ENCODE measurements at regions not wholly inside any gene's neighbourhood (a gene's known extent, or its start where the extent isn't known, plus 50 kb on each side); places are given as distances from the start of the nearest gene placed in this dataset.
"Not testable (repeated sequence)": the region's sequence is repeated elsewhere in the genome, so short reads cannot be mapped to it uniquely, and the experiment has no call there.

DNA sequence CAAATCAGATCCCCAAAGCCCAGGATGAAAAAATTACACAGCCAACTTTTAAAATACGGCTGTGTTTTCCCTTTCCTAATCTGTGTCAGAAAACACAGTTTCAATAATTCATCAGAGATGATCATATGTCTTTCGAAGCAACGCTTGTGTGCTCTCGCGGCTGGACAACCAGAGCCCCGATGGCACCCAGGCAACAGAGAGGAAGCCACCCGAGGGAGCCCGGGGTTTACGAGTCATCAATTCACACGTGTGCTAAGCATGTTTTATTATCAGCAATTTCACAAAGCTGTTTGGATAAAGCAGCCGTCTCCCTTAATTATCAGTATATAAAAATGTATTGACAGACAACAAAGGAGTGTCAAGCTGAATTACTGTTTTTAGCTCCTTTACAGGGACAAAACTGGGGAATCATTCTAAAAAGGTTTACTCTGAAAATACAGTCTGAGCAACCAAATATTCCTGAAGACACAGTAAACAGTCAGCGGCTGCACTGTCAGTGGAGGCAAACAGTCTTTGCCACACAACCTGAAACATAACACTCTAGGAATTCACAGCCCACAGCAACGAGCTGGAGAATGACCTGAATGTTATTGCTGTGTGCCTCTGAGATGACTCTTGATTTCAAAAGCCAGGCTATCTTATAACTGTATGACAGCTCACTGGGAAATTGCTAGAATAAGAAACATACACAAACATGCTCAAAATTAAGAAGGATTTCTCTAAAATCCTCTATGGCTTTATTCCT, 201.0 kb downstream of the SIPA1L2 start:
- Histone ChIP-seq H3K36me3 (ENCODE audit: insufficient read depth, low read length) (no peaks in the 10 kb centered on the region), H3K4me1 (ENCODE audit: insufficient read depth, low read length) (no peaks in the 10 kb centered on the region), H3K9ac (ENCODE audit: low read depth, low read length) (no peak overlapping the region), H3K9me3 (ENCODE audit: control insufficient read depth, insufficient read depth, low read length) (no peaks in the 10 kb centered on the region)

DNA sequence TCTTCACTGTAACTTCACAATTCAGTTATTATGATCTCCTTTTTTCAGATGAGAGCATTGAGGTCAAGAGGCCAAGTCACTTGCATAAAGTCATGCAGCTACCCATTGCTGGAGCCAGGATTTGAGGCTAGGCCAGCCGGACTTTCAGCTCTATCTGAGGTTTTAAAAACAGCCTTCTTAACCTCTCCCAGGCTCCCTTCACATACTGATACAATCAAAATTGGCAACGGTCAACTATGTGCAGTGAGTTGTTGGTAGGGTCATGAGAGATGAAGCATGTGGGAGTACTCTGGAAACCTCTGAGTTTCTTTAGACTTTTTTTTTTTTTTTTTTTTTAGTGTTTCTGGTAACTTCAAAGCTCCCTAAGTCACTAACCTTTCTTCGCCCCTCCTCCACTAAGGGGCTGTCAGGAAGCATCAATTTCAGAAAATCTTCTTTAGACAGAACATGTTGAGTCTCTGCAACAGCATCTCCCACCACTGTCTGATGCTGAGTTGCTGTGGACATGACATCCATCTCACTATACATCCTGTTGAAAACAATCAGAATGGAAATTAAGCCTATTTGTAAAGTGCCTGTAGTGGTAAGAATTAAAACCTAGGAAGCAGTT, 201.8 kb downstream of the SIPA1L2 start:
- Histone ChIP-seq H3K4me1 (ENCODE audit: insufficient read depth, low read length) (no peaks in the 10 kb centered on the region), H3K36me3 (ENCODE audit: insufficient read depth, low read length) (no peaks in the 10 kb centered on the region), H3K9ac (ENCODE audit: low read depth, low read length) (no peak overlapping the region), H3K9me3 (ENCODE audit: control insufficient read depth, insufficient read depth, low read length) (no peaks in the 10 kb centered on the region)

- no peak overlapping the region for H3K9ac ChIP-seq (ENCODE audit: low read depth, low read length)
- H3K9me3 ChIP-seq (ENCODE audit: control insufficient read depth, insufficient read depth, low read length), result no peaks in the 10 kb centered on the region
- H3K4me1 ChIP-seq (ENCODE audit: insufficient read depth, low read length), result no peaks in the 10 kb centered on the region
- no peaks in the 10 kb centered on the region for H3K36me3 ChIP-seq (ENCODE audit: insufficient read depth, low read length)
Observed at GRCh38 chr1:232426801-232427200, 203.1 kb downstream of the SIPA1L2 start.

DNA sequence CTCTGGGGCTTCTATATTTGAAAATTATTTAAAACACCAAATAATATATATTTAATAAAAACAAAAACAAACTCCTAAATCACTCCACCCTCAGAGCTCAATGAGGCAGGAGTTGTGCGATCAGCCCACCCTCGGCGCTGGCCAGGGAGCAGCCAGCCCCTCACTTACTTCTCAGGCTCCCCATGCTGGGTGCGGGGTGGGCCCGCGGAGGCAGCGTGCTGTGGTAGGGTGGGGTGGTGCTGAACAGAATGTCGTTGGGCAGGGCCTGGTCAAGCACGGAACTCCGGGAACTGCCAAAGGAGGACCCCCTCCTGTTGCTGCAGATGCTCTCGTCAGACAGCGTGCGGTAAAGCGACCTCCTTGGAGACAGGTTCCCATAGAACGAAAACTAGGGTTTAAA, 204.5 kb downstream of the SIPA1L2 start:
- no peak overlapping the region for H3K9ac ChIP-seq (ENCODE audit: low read depth, low read length)
- H3K9me3 ChIP-seq (ENCODE audit: control insufficient read depth, insufficient read depth, low read length), result no peaks in the 10 kb centered on the region
- no peaks in the 10 kb centered on the region for H3K4me1 ChIP-seq (ENCODE audit: insufficient read depth, low read length)
- no peaks in the 10 kb centered on the region for H3K36me3 ChIP-seq (ENCODE audit: insufficient read depth, low read length)

GRCh38 chr1:232423591-232423990, 206.3 kb downstream of the SIPA1L2 start:
- Histone ChIP-seq H3K4me1 (ENCODE audit: insufficient read depth, low read length) (no peaks in the 10 kb centered on the region), H3K36me3 (ENCODE audit: insufficient read depth, low read length) (no peaks in the 10 kb centered on the region), H3K9me3 (ENCODE audit: control insufficient read depth, insufficient read depth, low read length) (no peaks in the 10 kb centered on the region), H3K9ac (ENCODE audit: low read depth, low read length) (no peak overlapping the region)

- Histone ChIP-seq H3K4me1 (ENCODE audit: insufficient read depth, low read length) (no peaks in the 10 kb centered on the region), H3K9me3 (ENCODE audit: control insufficient read depth, insufficient read depth, low read length) (no peaks in the 10 kb centered on the region), H3K36me3 (ENCODE audit: insufficient read depth, low read length) (no peaks in the 10 kb centered on the region), H3K9ac (ENCODE audit: low read depth, low read length) (no peak overlapping the region)
Observed at GRCh38 chr1:232422898-232423297, 207.0 kb downstream of the SIPA1L2 start.

DNA sequence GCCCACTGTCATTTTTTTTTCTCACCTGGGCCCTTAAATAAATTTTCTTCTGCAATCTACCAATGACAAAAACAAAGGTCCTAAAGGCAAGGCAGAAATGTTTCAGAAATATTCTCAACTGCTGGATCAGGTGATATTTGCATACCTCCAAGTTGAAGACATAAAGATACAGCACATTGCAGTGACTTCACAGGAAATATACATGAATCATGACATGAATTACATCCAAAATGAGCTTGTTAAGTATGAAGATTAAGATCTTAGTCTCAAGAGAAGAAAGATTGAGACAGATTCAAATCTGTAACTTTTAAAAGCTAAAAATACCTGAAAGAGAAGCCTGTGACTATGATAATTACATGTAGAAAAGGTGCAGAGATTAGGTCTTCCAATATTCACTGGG, 207.8 kb downstream of the SIPA1L2 start:
- Histone ChIP-seq H3K36me3 (ENCODE audit: insufficient read depth, low read length) (no peaks in the 10 kb centered on the region), H3K9me3 (ENCODE audit: control insufficient read depth, insufficient read depth, low read length) (no peaks in the 10 kb centered on the region), H3K4me1 (ENCODE audit: insufficient read depth, low read length) (no peaks in the 10 kb centered on the region), H3K9ac (ENCODE audit: low read depth, low read length) (no peak overlapping the region)

GRCh38 chr1:232421143-232421796, 208.7 kb downstream of the SIPA1L2 start:
- H3K4me1 ChIP-seq (ENCODE audit: insufficient read depth, low read length), result no peaks in the 10 kb centered on the region

GRCh38 chr1:232417636-232418248, 212.2 kb downstream of the SIPA1L2 start:
- Histone ChIP-seq H3K4me1 (ENCODE audit: insufficient read depth, low read length) (no peaks in the 10 kb centered on the region), H3K36me3 (ENCODE audit: insufficient read depth, low read length) (peaks cover 7% of the 10 kb centered on the region; the same call in 1 of the 2 replicates), H3K9me3 (ENCODE audit: control insufficient read depth, insufficient read depth, low read length) (no peaks in the 10 kb centered on the region), H3K9ac (ENCODE audit: low read depth, low read length) (no peak overlapping the region)

More at GRCh38 chr1:232421143-232421796, 208.7 kb downstream of the SIPA1L2 start:
- no peaks in the 10 kb centered on the region for H3K9me3 ChIP-seq (ENCODE audit: control insufficient read depth, insufficient read depth, low read length)
- H3K9ac ChIP-seq (ENCODE audit: low read depth, low read length), result no peak overlapping the region
- no peaks in the 10 kb centered on the region; the same call in 1 of the 2 replicates for H3K36me3 ChIP-seq (ENCODE audit: insufficient read depth, low read length)

DNA sequence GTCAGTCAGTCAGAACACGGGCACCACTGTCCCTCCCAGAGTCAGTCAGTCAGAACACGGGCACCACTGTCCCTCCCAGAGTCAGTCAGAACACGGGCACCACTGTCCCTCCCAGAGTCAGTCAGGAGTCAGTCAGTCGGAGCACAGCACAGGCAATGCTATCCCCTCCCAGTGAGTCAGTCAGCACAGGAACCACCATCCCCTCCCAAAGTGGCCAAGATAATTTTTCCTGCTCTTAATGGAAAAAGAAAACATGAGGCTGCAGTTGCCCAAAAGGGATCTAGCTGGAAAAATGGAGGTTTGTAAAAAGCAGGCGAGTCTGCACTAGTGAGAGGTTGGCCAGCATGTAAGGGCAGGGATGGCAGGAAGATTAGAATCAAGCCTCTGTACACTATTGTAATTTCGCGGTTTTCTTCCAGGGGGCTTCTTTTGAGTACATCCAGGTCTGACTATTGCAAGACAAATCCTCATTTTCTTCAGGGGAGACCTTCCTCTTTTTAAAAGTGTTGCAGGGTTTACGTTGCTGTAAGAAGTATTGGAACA, 213.8 kb downstream of the SIPA1L2 start:
- peaks cover 7% of the 10 kb centered on the region; the same call in 1 of the 2 replicates for H3K36me3 ChIP-seq (ENCODE audit: insufficient read depth, low read length)
- H3K9me3 ChIP-seq (ENCODE audit: control insufficient read depth, insufficient read depth, low read length), result no peaks in the 10 kb centered on the region
- H3K4me1 ChIP-seq (ENCODE audit: insufficient read depth, low read length), result no peaks in the 10 kb centered on the region
- no peak overlapping the region for H3K9ac ChIP-seq (ENCODE audit: low read depth, low read length)

GRCh38 chr1:232415481-232415880, 214.5 kb downstream of the SIPA1L2 start:
- H3K36me3 ChIP-seq (ENCODE audit: insufficient read depth, low read length); H3K4me1 ChIP-seq (ENCODE audit: insufficient read depth, low read length); H3K9ac ChIP-seq (ENCODE audit: low read depth, low read length); H3K9me3 ChIP-seq (ENCODE audit: control insufficient read depth, insufficient read depth, low read length): not testable (repeated sequence)

- Histone ChIP-seq H3K36me3 (ENCODE audit: insufficient read depth, low read length) (peaks cover 7% of the 10 kb centered on the region; the same call in 1 of the 2 replicates), H3K9me3 (ENCODE audit: control insufficient read depth, insufficient read depth, low read length) (peaks cover 3% of the 10 kb centered on the region; the same call in 1 of the 2 replicates), H3K4me1 (ENCODE audit: insufficient read depth, low read length) (no peaks in the 10 kb centered on the region), H3K9ac (ENCODE audit: low read depth, low read length) (no peak overlapping the region)
Observed at GRCh38 chr1:232414100-232414499, 215.8 kb downstream of the SIPA1L2 start.

GRCh38 chr1:232413674-232414073, 216.3 kb downstream of the SIPA1L2 start:
- no peak overlapping the region for H3K9ac ChIP-seq (ENCODE audit: low read depth, low read length)
- no peaks in the 10 kb centered on the region for H3K4me1 ChIP-seq (ENCODE audit: insufficient read depth, low read length)
- H3K9me3 ChIP-seq (ENCODE audit: control insufficient read depth, insufficient read depth, low read length), result peaks cover 3% of the 10 kb centered on the region; the same call in 1 of the 2 replicates
- H3K36me3 ChIP-seq (ENCODE audit: insufficient read depth, low read length), result peaks cover 7% of the 10 kb centered on the region; the same call in 1 of the 2 replicates

DNA sequence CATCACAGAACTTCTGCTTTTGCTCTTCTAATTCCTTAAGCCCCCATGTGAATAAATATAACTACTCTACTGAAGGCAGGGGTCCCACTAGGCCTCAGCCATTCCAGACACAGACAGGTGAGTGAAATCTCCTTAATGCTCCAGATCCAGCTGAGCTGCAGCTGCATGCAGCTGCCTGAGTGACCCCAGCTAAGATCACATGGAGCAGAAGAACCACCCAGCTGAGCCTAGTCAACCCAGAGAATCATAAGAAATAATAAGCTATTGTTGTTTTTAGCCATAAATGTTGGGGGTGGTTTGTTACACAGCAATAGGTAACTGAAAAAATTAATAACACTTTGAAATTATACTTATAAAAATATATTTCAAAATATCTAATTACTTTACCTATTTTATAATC, 220.3 kb downstream of the SIPA1L2 start:
- peaks cover 3% of the 10 kb centered on the region; the same call in 1 of the 2 replicates for H3K9me3 ChIP-seq (ENCODE audit: control insufficient read depth, insufficient read depth, low read length)
- H3K4me1 ChIP-seq (ENCODE audit: insufficient read depth, low read length), result no peaks in the 10 kb centered on the region
- peaks cover 7% of the 10 kb centered on the region; the same call in 1 of the 2 replicates for H3K36me3 ChIP-seq (ENCODE audit: insufficient read depth, low read length)
- H3K9ac ChIP-seq (ENCODE audit: low read depth, low read length), result no peak overlapping the region
